HL-60 (cell line): ENCODE measurements at regions not wholly inside any gene's neighbourhood (a gene's known extent, or its start where the extent isn't known, plus 50 kb on each side); places are given as distances from the start of the nearest gene placed in this dataset.

Source experiments
- POLR2AphosphoS5 ChIP-seq: IDR thresholded peaks from 2 replicates; pipeline ENCODE4 v1.6.1; 2012; ENCODE audit warnings: low read depth
- TF ChIP-seq, protein P1 (sequence below): IDR thresholded peaks from one replicate; pipeline ENCODE4 v1.5.1; 2011; ENCODE audit warnings: low read length, control low read depth, inconsistent platforms; ENCODE audit not compliant: insufficient read depth
- TF ChIP-seq, protein P2 (sequence below): IDR thresholded peaks from 2 replicates; pipeline ENCODE4 v1.6.1; 2012; ENCODE audit warnings: low read depth; ENCODE audit not compliant: insufficient replicate concordance

DNA sequence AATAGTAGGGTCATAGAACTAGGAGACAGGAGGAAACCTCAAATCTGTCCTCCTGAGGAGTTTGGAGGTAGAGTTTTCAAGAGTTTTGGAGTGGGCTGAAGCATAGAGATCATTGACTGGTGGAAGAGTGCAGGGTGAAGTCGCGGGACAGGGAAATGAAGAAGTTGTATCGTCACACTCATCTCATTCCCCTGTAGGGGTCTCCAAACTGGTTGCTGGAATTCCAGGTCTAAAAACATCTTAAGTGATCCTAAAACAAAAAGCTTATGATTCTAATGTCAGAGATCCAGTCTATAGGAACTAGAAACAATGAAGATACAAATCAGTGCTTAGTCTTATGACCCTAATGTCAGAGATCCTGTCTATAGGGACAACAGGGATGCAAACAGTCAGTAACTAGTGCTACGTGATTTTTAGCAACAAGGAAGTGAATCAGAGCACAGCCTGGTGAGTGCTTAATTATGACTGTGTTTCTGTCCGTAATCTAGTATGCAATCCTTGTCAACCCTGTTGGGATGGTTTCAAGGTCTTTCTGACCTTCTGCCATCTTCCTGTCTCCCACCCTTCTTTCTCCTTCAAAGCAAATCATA is 139.4 kb downstream of the SKIDA1 start:
- TF ChIP-seq, protein P1, sequence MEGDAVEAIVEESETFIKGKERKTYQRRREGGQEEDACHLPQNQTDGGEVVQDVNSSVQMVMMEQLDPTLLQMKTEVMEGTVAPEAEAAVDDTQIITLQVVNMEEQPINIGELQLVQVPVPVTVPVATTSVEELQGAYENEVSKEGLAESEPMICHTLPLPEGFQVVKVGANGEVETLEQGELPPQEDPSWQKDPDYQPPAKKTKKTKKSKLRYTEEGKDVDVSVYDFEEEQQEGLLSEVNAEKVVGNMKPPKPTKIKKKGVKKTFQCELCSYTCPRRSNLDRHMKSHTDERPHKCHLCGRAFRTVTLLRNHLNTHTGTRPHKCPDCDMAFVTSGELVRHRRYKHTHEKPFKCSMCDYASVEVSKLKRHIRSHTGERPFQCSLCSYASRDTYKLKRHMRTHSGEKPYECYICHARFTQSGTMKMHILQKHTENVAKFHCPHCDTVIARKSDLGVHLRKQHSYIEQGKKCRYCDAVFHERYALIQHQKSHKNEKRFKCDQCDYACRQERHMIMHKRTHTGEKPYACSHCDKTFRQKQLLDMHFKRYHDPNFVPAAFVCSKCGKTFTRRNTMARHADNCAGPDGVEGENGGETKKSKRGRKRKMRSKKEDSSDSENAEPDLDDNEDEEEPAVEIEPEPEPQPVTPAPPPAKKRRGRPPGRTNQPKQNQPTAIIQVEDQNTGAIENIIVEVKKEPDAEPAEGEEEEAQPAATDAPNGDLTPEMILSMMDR: no peak
- no peak for TF ChIP-seq POLR2AphosphoS5
- TF ChIP-seq, protein P2, sequence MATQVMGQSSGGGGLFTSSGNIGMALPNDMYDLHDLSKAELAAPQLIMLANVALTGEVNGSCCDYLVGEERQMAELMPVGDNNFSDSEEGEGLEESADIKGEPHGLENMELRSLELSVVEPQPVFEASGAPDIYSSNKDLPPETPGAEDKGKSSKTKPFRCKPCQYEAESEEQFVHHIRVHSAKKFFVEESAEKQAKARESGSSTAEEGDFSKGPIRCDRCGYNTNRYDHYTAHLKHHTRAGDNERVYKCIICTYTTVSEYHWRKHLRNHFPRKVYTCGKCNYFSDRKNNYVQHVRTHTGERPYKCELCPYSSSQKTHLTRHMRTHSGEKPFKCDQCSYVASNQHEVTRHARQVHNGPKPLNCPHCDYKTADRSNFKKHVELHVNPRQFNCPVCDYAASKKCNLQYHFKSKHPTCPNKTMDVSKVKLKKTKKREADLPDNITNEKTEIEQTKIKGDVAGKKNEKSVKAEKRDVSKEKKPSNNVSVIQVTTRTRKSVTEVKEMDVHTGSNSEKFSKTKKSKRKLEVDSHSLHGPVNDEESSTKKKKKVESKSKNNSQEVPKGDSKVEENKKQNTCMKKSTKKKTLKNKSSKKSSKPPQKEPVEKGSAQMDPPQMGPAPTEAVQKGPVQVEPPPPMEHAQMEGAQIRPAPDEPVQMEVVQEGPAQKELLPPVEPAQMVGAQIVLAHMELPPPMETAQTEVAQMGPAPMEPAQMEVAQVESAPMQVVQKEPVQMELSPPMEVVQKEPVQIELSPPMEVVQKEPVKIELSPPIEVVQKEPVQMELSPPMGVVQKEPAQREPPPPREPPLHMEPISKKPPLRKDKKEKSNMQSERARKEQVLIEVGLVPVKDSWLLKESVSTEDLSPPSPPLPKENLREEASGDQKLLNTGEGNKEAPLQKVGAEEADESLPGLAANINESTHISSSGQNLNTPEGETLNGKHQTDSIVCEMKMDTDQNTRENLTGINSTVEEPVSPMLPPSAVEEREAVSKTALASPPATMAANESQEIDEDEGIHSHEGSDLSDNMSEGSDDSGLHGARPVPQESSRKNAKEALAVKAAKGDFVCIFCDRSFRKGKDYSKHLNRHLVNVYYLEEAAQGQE: no peak
